ENCODE measurements at regions not wholly inside any gene's neighbourhood (a gene's known extent, or its start where the extent isn't known, plus 50 kb on each side); places are given as distances from the start of the nearest gene placed in this dataset.

GRCh38 chr5:38036765-38037164, 196.9 kb upstream of the GDNF start:
- TF ChIP-seq CTCF (IDR thresholded peaks at IDR 0.05) (no peak), POLR2AphosphoS5 (IDR thresholded peaks at IDR 0.05) (no peak), POLR2A (IDR thresholded peaks at IDR 0.05; ENCODE audit: low read depth) (no peak)
